GM10266 (cell line): ENCODE measurements at regions not wholly inside any gene's neighbourhood (a gene's known extent, or its start where the extent isn't known, plus 50 kb on each side); places are given as distances from the start of the nearest gene placed in this dataset.

Experiments
- DNase-seq: peaks from one replicate; pipeline ENCODE4 v3.0.0; 2012; ENCODE audit errors: extremely low spot score
- TF ChIP-seq, protein P1 (sequence below): IDR thresholded peaks from 2 replicates; pipeline ENCODE4 v1.5.1; 2012; ENCODE audit warnings: mild to moderate bottlenecking, low read depth; ENCODE audit not compliant: control insufficient read depth, insufficient read depth; ENCODE audit errors: missing control alignments

DNA sequence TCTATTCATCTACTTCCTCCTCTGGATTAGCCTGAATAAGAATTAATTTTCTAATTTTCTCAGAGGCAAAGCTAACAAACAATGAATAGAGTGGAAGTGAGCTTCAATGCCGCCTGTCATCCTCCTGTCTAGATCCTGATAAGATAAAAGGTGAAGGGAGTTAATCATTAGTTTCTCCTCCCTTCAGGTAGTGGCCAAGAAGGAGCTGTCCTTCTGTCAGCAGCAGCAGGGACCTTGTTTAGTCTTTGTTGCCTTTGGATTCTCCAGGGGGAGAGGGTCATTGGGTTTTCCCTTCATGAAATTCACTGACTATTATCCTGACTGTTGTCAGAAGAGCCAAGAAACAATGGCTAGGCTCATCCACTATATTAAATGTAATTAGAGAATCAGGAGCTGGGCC lies 420.2 kb upstream of the GOT2 start:
- TF ChIP-seq, protein P1, sequence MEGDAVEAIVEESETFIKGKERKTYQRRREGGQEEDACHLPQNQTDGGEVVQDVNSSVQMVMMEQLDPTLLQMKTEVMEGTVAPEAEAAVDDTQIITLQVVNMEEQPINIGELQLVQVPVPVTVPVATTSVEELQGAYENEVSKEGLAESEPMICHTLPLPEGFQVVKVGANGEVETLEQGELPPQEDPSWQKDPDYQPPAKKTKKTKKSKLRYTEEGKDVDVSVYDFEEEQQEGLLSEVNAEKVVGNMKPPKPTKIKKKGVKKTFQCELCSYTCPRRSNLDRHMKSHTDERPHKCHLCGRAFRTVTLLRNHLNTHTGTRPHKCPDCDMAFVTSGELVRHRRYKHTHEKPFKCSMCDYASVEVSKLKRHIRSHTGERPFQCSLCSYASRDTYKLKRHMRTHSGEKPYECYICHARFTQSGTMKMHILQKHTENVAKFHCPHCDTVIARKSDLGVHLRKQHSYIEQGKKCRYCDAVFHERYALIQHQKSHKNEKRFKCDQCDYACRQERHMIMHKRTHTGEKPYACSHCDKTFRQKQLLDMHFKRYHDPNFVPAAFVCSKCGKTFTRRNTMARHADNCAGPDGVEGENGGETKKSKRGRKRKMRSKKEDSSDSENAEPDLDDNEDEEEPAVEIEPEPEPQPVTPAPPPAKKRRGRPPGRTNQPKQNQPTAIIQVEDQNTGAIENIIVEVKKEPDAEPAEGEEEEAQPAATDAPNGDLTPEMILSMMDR = no peak
- no peak for DNase-seq

DNA sequence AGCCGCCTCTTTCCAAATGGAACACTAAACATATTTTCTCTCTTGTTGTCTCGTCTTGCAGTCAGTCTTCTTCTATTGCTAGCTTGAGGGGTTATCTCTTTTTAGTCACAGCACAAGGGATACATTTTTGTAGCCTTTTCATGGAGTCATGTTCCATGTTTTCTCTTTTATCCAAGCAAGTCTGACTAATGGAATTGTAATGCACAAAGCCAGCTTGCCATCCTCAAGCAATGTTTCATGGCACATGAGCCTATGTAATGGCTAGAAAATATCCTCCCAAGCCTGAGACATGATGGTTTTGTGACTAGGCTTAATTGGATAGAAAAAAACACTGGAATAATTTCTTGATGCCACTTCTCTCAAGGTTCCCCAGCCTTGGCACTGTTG lies 414.6 kb upstream of the GOT2 start:
- DNase-seq = no peak
- TF ChIP-seq, protein P1 = no peak

DNA sequence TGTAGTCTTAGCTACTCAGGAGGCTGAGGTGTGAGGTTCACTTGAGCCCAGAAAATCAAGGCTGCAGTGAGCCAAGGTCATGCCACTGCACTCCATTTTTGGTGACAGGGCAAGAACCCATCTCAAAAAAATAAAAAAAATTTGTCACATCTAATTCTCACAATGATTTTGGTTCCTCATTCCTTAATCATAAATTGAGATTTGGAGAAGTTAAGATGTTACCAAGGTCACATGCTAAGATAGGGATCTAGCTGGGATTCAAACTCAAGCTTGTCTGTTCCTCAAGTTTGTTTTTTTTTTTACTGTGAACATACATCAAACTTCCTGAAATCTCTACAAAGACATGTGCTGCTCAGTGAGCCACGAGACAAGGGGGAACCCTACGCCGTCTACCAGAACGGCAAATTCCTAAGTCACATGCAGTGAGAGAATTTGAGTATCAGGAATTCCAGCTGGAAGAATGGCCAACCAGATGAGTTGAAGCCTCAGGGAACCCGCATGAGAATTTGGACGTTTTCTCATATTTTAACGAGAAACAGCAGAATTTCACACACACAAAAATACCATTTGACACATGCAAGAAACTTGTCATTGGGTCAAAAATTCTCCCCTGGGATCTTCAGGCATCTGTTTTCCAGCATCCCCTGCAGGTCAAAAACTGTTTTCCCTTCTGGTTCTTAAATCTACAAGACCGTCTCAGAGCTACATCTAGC lies 414.1 kb upstream of the GOT2 start:
- no peak for DNase-seq
- TF ChIP-seq, protein P1 = no peak

DNA sequence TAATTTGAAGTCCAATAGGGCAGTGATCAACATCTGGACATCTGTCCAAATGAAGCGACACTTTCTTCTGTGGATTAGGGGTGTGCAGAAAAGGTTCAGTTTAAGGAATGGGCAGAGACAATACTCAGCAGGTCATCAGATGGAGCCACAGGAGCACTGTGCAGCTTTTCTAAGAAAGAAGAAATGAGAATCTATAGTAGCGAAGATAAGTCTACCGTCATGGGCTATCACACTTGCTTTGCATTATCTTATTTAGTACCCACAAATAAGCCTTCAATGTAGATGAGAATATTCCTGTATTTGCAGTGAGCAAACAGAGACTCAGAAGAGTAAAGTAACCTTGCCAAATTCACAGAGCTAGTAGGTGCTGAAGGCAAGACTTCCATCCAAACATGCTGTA lies 412.0 kb upstream of the GOT2 start:
- DNase-seq = no peak
- TF ChIP-seq, protein P1 = no peak

- no peak for DNase-seq
- TF ChIP-seq, protein P1 = no peak
These were observed 410.7 kb upstream of the GOT2 start for GRCh38 chr16:59144841-59145240.

GRCh38 chr16:59144326-59144725 lies 410.2 kb upstream of the GOT2 start:
- TF ChIP-seq, protein P1 = no peak

GRCh38 chr16:59126486-59126885 lies 392.4 kb upstream of the GOT2 start:
- no peak for DNase-seq
- TF ChIP-seq, protein P1 = no peak

More at GRCh38 chr16:59144326-59144725, 410.2 kb upstream of the GOT2 start:
- no peak for DNase-seq
